Endothelial cell of umbilical vein (primary cell): ENCODE measurements at regions not wholly inside any gene's neighbourhood (a gene's known extent, or its start where the extent isn't known, plus 50 kb on each side); places are given as distances from the start of the nearest gene placed in this dataset.

ENCODE experiments used
- EZH2 ChIP-seq: IDR thresholded peaks from 2 replicates; pipeline ENCODE4 v1.6.1; 2012; ENCODE audit warnings: borderline replicate concordance, low read depth, mild to moderate bottlenecking, moderate library complexity, low read length, inconsistent platforms; ENCODE audit not compliant: severe bottlenecking
- JUN ChIP-seq: IDR thresholded peaks from 2 replicates; pipeline ENCODE4 v1.6.1; 2011; ENCODE audit warnings: borderline replicate concordance, low read depth; ENCODE audit not compliant: insufficient read length, insufficient read depth
- MYC ChIP-seq: IDR thresholded peaks from one replicate; pipeline ENCODE4 v1.6.1; 2011; ENCODE audit warnings: mild to moderate bottlenecking, low read depth, low read length
- POLR2A ChIP-seq: IDR thresholded peaks from 2 replicates; pipeline ENCODE4 v1.6.1; 2012; ENCODE audit warnings: low read depth, mild to moderate bottlenecking, control low read depth, low read length
- POLR2AphosphoS5 ChIP-seq: IDR thresholded peaks from 2 replicates; pipeline ENCODE4 v1.6.1; 2012; ENCODE audit warnings: low read depth, mild to moderate bottlenecking, control low read depth, low read length, moderate library complexity; ENCODE audit not compliant: insufficient read depth
- TF ChIP-seq, protein P1 (sequence below), 2 donors: IDR thresholded peaks; 1 replicate in 1 of 2; 2 replicates in 1 of 2; pipeline ENCODE4 v1.5.1; 2011; ENCODE audit warnings: low read length in 2 of 2, mild to moderate bottlenecking in 2 of 2, moderate library complexity in 2 of 2, control low read depth in 1 of 2, inconsistent platforms in 1 of 2, low read depth in 1 of 2; ENCODE audit not compliant: insufficient read depth in 1 of 2; ENCODE audit errors: extremely low read depth in 1 of 2
- TF ChIP-seq, protein P2 (sequence below): IDR thresholded peaks from 2 replicates; pipeline ENCODE4 v1.6.1; 2011; ENCODE audit not compliant: insufficient read depth, insufficient read length

- TF ChIP-seq, protein P1, sequence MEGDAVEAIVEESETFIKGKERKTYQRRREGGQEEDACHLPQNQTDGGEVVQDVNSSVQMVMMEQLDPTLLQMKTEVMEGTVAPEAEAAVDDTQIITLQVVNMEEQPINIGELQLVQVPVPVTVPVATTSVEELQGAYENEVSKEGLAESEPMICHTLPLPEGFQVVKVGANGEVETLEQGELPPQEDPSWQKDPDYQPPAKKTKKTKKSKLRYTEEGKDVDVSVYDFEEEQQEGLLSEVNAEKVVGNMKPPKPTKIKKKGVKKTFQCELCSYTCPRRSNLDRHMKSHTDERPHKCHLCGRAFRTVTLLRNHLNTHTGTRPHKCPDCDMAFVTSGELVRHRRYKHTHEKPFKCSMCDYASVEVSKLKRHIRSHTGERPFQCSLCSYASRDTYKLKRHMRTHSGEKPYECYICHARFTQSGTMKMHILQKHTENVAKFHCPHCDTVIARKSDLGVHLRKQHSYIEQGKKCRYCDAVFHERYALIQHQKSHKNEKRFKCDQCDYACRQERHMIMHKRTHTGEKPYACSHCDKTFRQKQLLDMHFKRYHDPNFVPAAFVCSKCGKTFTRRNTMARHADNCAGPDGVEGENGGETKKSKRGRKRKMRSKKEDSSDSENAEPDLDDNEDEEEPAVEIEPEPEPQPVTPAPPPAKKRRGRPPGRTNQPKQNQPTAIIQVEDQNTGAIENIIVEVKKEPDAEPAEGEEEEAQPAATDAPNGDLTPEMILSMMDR (IDR thresholded peaks at IDR 0.05; ENCODE audit: extremely low read depth in 1 of 2, insufficient read depth in 1 of 2, low read depth in 1 of 2, low read length in 2 of 2) = no peak
- TF ChIP-seq POLR2A = no peak
- no peak for TF ChIP-seq POLR2AphosphoS5
- TF ChIP-seq, protein P2, sequence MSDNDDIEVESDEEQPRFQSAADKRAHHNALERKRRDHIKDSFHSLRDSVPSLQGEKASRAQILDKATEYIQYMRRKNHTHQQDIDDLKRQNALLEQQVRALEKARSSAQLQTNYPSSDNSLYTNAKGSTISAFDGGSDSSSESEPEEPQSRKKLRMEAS = no peak
- TF ChIP-seq EZH2 = no peak
- TF ChIP-seq MYC = no peak
- no peak for TF ChIP-seq JUN
These were observed 167.9 kb upstream of the CTNNB1 start for GRCh38 chr3:41031401-41031800.
